Hepatocyte (in vitro differentiated cells): ENCODE measurements at regions not wholly inside any gene's neighbourhood (a gene's known extent, or its start where the extent isn't known, plus 50 kb on each side); places are given as distances from the start of the nearest gene placed in this dataset.

Experiments
- EZH2 ChIP-seq: fragments of 200-600 bp; sonication (generic); IDR thresholded peaks from 2 replicates; pipeline ENCODE4 v1.6.1; 2016; ENCODE audit warnings: antibody characterized with exemption, mild to moderate bottlenecking, borderline replicate concordance
- TF ChIP-seq, protein P1 (sequence below): fragments of 200-600 bp; sonication (generic); IDR thresholded peaks from 2 replicates; pipeline ENCODE4 v1.5.1; 2016; ENCODE audit warnings: antibody characterized with exemption, mild to moderate bottlenecking; ENCODE audit not compliant: poor library complexity

GRCh38 chr4:164136180-164136616 lies 617.7 kb upstream of the SMIM31 start:
- TF ChIP-seq, protein P1, sequence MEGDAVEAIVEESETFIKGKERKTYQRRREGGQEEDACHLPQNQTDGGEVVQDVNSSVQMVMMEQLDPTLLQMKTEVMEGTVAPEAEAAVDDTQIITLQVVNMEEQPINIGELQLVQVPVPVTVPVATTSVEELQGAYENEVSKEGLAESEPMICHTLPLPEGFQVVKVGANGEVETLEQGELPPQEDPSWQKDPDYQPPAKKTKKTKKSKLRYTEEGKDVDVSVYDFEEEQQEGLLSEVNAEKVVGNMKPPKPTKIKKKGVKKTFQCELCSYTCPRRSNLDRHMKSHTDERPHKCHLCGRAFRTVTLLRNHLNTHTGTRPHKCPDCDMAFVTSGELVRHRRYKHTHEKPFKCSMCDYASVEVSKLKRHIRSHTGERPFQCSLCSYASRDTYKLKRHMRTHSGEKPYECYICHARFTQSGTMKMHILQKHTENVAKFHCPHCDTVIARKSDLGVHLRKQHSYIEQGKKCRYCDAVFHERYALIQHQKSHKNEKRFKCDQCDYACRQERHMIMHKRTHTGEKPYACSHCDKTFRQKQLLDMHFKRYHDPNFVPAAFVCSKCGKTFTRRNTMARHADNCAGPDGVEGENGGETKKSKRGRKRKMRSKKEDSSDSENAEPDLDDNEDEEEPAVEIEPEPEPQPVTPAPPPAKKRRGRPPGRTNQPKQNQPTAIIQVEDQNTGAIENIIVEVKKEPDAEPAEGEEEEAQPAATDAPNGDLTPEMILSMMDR, result no peak
- TF ChIP-seq EZH2, result no peak
